Astrocyte of the cerebellum (primary cell): ENCODE measurements at regions not wholly inside any gene's neighbourhood (a gene's known extent, or its start where the extent isn't known, plus 50 kb on each side); places are given as distances from the start of the nearest gene placed in this dataset.

Experiments used
- DNase-seq: peaks from one replicate; pipeline ENCODE4 v3.0.0-alpha.2; 2011; ENCODE audit warnings: low read depth
- H3K4me3 ChIP-seq: 2 replicates; pipeline ENCODE4 v1.5.1; 2011; ENCODE audit warnings: mild to moderate bottlenecking, low read depth, low read length, moderate library complexity
- in situ Hi-C: cut with HindIII; loops from 2 replicates; pipeline ENCODE4 v1.10.0; 2017; ENCODE audit warnings: low sequenced_read_pairs
- TF ChIP-seq, protein P1 (sequence below): IDR thresholded peaks from 2 replicates; pipeline ENCODE4 v1.5.1; 2012; ENCODE audit warnings: low read length, low read depth, moderate library complexity, mild to moderate bottlenecking; ENCODE audit errors: missing control alignments

DNA sequence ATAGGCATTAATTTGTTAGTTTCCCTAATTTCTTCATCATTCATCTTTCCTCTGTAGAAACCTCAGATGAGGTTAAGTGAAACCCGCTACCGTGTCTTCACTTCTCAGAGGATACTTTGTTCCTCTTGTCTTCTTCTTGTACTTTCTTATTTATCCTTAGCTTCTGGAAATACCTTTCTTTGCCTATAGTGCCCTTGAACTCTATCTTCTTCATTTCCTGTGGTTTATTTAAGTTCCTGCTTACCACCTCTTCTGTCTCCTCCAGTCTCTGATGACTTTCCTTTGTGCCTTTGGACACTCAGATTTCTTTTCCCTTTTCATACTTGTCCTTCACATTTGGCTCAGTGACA, 159.6 kb upstream of the LEF1 start:
- H3K4me3 ChIP-seq: no peak overlapping the region
- in situ Hi-C loops: loop anchor here (5.0 kb wide), 1 partner anchor 41 kb away; no protein-coding TSS in a partner anchor
- TF ChIP-seq, protein P1, sequence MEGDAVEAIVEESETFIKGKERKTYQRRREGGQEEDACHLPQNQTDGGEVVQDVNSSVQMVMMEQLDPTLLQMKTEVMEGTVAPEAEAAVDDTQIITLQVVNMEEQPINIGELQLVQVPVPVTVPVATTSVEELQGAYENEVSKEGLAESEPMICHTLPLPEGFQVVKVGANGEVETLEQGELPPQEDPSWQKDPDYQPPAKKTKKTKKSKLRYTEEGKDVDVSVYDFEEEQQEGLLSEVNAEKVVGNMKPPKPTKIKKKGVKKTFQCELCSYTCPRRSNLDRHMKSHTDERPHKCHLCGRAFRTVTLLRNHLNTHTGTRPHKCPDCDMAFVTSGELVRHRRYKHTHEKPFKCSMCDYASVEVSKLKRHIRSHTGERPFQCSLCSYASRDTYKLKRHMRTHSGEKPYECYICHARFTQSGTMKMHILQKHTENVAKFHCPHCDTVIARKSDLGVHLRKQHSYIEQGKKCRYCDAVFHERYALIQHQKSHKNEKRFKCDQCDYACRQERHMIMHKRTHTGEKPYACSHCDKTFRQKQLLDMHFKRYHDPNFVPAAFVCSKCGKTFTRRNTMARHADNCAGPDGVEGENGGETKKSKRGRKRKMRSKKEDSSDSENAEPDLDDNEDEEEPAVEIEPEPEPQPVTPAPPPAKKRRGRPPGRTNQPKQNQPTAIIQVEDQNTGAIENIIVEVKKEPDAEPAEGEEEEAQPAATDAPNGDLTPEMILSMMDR: no peak
- no peak for DNase-seq

DNA sequence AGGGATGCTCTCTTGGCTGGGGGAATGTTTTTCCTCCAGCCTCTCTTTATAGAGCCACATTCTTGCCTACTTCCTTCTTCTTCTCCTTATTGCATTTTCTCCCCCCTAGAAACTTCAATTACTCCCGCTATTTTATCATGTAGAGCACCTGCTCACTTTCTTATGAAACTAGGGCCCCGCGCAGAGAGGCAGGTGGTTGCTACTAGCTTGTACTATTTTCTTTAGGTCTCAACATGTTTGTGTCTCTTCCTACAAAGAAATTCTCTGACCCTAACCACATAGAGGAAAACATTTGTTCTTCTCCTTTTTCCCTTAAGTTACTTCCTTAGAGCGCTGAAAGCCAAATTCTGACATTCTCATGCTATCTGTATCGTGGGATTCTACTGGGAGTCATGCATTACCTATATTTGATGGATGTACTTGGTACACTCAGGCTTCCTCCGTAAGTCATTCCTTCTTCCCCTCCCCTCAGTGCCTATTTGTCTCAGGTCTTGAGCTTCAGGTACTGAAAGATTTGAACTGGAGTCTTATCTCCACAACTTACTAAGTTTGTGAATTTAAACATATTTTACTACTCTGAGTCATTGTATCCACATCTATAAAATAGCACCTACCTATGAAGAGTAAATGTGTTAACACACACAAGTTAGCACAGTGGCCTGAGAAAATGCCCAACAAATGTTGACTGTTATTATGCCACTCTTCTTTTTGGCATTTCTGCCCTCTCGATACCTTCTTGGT, 159.1 kb upstream of the LEF1 start:
- in situ Hi-C loops: loop anchor here (5.0 kb wide), 1 partner anchor 41 kb away; no protein-coding TSS in a partner anchor
- TF ChIP-seq, protein P1: no peak
- no peak overlapping the region for H3K4me3 ChIP-seq
- DNase-seq: no peak

DNA sequence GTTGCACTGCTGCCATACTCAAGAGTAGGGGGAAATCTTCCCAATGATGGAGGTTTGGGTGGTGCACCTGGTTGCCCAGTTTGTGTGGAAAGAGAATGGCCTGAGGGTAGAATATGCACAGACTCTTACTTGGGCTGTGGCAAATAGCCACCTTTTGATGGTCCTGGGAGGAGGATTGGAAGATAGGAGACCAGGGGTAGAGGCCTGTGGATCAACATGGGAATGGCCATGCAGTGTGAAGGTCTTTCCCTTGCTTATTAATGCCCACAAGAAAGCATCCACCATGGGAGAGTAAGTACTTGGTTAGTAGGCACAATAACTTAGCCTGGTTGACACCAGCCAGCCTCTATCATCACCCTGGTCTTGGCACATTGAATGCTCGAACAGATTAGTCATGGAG, 156.8 kb upstream of the LEF1 start:
- TF ChIP-seq, protein P1: no peak
- DNase-seq: no peak
- in situ Hi-C loops: loop anchor here (5.0 kb wide), 1 partner anchor 38 kb away; no protein-coding TSS in a partner anchor
- no peak overlapping the region for H3K4me3 ChIP-seq

DNA sequence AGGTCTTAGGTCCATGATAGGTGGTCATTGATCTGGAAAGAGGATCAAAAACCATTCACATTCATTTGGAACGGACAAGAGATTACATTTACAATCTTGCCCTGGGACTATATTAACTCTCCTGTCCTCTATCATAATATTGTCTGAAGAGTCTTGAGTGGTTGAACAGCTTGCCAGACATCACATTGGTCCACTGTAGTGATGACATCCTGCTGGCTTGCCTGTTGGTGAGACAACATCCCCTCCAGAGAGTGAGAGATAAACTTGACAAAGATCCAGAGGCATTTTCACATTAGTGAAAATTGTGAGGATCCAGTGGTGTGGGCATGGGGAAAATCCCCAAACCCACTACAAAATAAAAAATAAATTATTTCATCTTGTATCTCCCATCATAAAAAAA, 155.7 kb upstream of the LEF1 start:
- H3K4me3 ChIP-seq: no peak overlapping the region
- TF ChIP-seq, protein P1: no peak
- in situ Hi-C loops: no loop called here
- no peak for DNase-seq

DNA sequence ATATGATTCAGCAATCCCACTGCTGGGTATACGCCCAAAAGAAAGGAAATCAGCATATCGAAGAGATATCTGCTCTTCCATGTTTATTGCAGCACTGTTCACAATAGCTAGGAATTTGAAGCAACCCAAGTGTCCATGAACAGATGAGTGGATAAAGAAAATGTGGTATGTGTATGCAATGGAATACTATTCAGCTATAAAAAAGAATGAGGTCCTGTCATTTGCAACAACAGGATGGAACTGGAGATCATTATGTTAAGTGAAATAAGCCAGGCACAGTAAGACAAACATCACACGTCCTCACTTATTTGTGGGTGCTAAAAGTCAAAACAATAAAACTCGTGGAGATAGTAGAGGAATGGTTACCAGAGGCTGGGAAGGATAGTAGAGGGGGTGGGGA, 153.8 kb upstream of the LEF1 start:
- no peak for DNase-seq
- in situ Hi-C loops: no loop called here
- no peak overlapping the region for H3K4me3 ChIP-seq
- TF ChIP-seq, protein P1: no peak

DNA sequence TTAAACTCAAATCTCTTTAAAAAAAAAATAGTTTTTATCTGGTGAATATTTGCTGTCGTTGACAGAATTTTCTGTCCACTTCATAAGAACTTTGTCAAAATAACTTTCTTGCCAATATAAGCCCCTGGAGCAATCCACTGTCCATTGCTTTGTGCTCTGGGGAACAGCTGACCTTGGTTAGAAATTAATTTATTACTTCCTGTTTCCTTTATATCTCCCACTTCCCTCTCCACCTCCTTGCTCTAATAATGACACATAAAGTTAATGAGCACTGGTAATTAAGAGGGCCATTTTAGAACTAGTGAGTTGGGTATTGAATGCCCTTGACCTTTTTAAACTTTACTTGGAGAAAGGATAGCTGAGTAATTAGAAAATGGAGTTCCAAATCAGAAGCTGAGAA, 151.3 kb upstream of the LEF1 start:
- TF ChIP-seq, protein P1: no peak
- no peak overlapping the region for H3K4me3 ChIP-seq
- in situ Hi-C loops: no loop called here
- no peak for DNase-seq
